GM21786 (cell line): ENCODE measurements at regions not wholly inside any gene's neighbourhood (a gene's known extent, or its start where the extent isn't known, plus 50 kb on each side); places are given as distances from the start of the nearest gene placed in this dataset.

Experiments
- ATAC-seq: cut with Tn5 transposase; IDR thresholded peaks from one replicate; pipeline ENCODE4 v1.9.1; 2021; ENCODE audit not compliant: unreplicated experiment

DNA sequence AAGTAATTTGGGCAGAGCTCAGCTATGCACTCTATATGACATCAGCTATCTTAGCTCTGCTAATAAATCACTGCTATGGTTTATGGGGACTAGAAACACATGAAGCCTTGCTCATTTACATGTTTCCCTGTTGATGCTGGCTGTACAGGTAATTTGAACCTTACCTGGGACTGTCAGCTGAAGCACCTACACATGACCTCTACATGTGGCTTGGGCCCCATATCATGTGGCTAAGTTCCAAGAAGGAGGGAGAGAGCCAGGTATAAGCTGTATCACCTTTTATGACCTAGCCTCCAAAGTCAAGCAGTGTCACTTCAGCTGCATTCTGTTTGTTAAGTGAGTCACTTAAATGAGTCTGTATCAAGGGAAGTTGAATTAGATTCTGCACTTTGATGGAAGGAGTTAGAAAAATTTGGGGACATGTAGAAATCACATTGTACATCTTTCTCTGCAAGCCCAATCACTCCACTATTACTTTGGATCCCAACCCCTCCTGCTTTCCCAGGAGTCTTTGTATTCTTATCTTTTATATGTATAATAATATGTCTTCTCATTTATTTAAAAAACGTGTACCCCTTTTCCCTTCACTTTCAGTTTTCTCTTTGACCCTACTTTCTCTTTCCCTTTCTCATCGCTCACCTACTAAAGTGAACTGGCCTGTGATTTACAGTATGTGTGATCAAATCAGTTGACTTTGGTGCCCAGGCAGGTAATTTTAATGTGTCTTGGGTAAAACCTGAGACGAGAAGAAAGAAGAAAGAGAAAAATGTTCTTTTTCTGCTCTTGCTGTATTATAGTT is 53.4 kb upstream of the PRKACB start:
- ATAC-seq, result peak; percentile 63

- no peak for ATAC-seq
Measured at GRCh38 chr1:84089867-84090266, 54.2 kb upstream of the PRKACB start.

- no peak for ATAC-seq
Measured at GRCh38 chr1:84089465-84089864, 54.6 kb upstream of the PRKACB start.

DNA sequence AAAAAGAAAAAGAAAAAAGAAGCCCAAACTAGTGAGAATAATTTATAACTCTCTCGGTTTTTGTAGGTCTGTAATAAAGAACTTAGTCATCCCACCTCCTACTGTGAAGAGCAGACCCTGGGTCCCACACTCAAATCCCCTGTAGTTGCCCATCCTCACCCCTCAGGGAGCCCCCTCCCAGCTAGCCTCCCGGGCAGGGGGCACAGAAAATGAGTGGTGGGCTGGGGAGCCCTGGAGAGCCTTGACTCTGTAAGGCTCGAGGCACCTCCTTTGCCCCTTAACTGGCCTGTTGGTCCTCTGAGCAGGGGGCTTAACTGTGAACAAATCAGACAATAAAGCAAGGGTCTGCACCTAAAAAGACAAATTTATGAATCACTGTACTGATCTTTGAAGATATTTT is 57.5 kb upstream of the PRKACB start:
- no peak for ATAC-seq

- ATAC-seq, result no peak
Measured at GRCh38 chr1:84086189-84086588, 57.9 kb upstream of the PRKACB start.

DNA sequence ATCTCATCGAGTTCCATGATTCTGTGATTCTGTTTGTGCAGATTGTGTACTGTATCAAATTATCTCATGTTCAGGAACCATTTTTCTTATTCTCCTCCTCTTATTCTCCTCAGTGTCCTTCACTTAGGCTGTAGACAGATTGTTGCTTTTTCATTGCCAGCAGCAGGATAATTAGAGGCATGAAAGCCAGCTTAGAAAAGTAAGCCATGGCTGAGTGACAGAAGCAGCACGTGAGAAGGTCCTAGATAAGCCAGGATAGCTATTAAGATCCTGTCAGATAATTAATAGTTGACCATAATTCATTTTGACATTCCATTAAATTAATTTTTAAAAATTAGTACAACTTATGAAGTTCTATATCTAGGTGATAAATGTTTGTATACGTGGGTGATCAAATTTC is 60.8 kb upstream of the PRKACB start:
- ATAC-seq, result no peak

- ATAC-seq, result no peak
Measured at GRCh38 chr1:84078842-84079202, 65.2 kb upstream of the PRKACB start.

GRCh38 chr1:84078108-84078841 is 65.8 kb upstream of the PRKACB start:
- peak; percentile 35 for ATAC-seq

GRCh38 chr1:84077476-84078107 is 66.5 kb upstream of the PRKACB start:
- ATAC-seq, result peak; percentile 90

DNA sequence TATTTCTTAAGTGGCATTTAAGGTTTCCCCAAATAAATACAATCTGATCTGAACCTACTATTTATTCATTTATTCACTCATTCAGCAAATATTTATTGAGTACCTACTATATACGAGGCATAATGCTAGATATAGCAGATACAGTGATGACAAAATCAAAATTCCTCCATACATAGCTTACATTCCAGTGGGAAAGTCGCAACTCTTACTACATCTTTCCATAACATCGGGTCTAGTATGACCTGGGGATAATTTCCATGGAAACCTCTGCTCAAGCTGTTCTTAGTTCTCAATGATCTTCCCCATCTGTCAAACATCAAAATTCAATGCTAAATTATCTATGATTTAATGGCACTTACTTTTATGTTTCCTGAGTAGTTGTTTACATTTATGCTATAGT is 70.8 kb upstream of the PRKACB start:
- no peak for ATAC-seq

DNA sequence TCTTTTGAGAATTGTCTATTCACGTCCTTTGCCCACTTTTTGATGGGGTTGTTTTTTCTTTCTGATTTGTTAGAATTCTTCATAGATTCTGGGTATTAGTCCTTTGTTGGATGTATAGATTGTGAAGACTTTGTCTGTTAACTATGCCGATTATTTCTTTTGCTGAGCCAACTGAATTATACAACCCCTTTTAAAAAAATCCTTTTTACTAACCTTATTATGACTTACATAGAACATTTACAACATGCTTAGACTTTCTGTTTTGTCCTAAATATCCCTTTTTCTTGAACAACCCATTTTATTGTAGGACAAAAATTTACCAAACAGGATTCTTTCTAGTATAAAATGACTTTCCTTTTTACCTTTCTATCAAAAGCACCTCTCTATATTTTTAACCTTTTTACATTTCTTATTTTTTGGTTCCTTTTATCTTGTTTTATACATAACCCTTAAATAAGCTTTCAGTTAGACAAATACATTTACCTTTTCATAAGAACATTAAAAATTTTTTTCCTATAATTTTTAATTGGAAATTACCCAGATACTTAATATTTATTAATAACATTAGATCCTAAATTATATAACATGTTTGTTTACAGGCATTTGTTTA is 70.4 kb upstream of the TTLL7 start:
- ATAC-seq, result no peak

DNA sequence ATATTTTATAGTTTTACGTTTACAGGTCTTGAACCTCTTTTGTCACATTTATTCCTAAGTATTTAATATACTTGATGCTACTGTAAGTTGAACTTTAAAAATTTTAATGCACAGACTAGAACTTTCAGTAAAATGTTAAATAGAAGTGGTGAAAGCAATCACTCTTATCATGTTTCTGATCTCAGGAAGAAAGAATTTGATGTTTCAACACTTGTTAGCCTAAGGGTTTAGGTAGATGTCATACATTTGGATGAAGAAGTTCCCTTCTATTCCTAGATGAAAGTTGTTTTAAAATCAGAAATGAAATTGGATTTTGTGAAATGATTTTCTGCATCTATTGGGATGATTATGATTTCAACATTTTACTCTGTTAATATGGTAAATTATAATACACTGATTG is 63.6 kb upstream of the TTLL7 start:
- ATAC-seq, result no peak

GRCh38 chr1:84061336-84061735 is 62.4 kb upstream of the TTLL7 start:
- no peak for ATAC-seq

GRCh38 chr1:84060781-84061180 is 61.8 kb upstream of the TTLL7 start:
- ATAC-seq, result no peak

GRCh38 chr1:84048820-84049219 is 49.9 kb upstream of the TTLL7 start:
- no peak for ATAC-seq
